BLaER1 treated with 17β-estradiol and CSF1 and Interleukin-3, amounts not matched to agents 10 nM and 100 nM (cell line): ENCODE measurements at regions not wholly inside any gene's neighbourhood (a gene's known extent, or its start where the extent isn't known, plus 50 kb on each side); places are given as distances from the start of the nearest gene placed in this dataset.

Source experiments
- H3K27ac ChIP-seq, 11 experiments: shearing (Covaris generic); formaldehyde crosslinking; 2 replicates each; pipeline ENCODE4 v1.8.1; 2022
- H3K27me3 ChIP-seq, 11 experiments: shearing (Covaris generic); formaldehyde crosslinking; 2 replicates each; pipeline ENCODE4 v1.8.1; 2022
- H3K36me3 ChIP-seq, 11 experiments: shearing (Covaris generic); formaldehyde crosslinking; 2 replicates each; pipeline ENCODE4 v1.8.1; 2022
- H3K4me1 ChIP-seq, 10 experiments: shearing (Covaris generic); formaldehyde crosslinking; 2 replicates each; pipeline ENCODE4 v1.8.1; 2022
- H3K4me2 ChIP-seq, 11 experiments: shearing (Covaris generic); formaldehyde crosslinking; 2 replicates each; pipeline ENCODE4 v1.8.1; 2022
- H3K4me3 ChIP-seq, 10 experiments: shearing (Covaris generic); formaldehyde crosslinking; 2 replicates each; pipeline ENCODE4 v1.8.1; 2022
- H3K9ac ChIP-seq, 11 experiments: shearing (Covaris generic); formaldehyde crosslinking; 2 replicates each; pipeline ENCODE4 v1.8.1; 2022
- H3K9me3 ChIP-seq, 11 experiments: shearing (Covaris generic); formaldehyde crosslinking; replicated peaks in 1 of 11; 2 replicates each; pipeline ENCODE4 v1.8.1; 2022
- H4K20me1 ChIP-seq, 11 experiments: shearing (Covaris generic); formaldehyde crosslinking; 2 replicates each; pipeline ENCODE4 v1.8.1; 2022
- Cebpa-rat ChIP-seq, 11 experiments: shearing (Covaris generic); IDR thresholded peaks; 2 replicates each; pipeline ENCODE4 v1.8.1; 2022

DNA sequence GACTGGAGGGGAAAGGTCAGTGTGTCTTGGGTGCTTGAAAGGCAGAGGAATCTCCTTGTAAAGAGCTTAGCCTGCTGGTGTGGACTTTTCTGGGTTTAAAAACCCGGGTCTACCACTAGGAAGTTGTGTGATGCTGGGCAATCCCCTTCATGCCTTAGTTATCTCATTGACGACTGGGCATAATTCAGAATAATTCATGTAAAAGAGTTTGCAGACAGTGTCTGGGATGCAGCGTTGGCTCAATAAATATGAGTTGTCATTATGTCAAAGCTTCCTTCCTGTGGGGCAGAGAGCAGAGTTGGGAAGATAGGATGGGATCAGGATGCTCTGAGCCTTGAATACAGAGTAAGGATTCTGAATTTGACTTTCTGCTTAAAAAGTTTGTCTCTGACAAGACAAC lies 196.4 kb downstream of the ADRA2A start:
- H3K4me3 ChIP-seq, result no peak overlapping the region
- no peaks in the 10 kb centered on the region for H4K20me1 ChIP-seq
- H3K4me1 ChIP-seq, result no peaks in the 10 kb centered on the region
- no peak for TF ChIP-seq Cebpa-rat (IDR thresholded peaks at IDR 0.05)
- no peaks in the 10 kb centered on the region for H3K27me3 ChIP-seq
- no peaks in the 10 kb centered on the region for H3K36me3 ChIP-seq
- H3K4me2 ChIP-seq, result no peak overlapping the region
- no peak overlapping the region for H3K27ac ChIP-seq
- H3K9me3 ChIP-seq, result no peaks in the 10 kb centered on the region
- H3K9ac ChIP-seq, result no peak overlapping the region

- Histone ChIP-seq H4K20me1 (no peaks in the 10 kb centered on the region), H3K9ac (no peak overlapping the region), H3K36me3 (no peaks in the 10 kb centered on the region), H3K4me3 (no peak overlapping the region), H3K9me3 (no peaks in the 10 kb centered on the region), H3K27ac (no peak overlapping the region), H3K4me1 (no peaks in the 10 kb centered on the region), H3K27me3 (no peaks in the 10 kb centered on the region), H3K4me2 (no peak overlapping the region)
- TF ChIP-seq Cebpa-rat (IDR thresholded peaks at IDR 0.05), result no peak
These were observed 196.8 kb downstream of the ADRA2A start for GRCh38 chr10:111273635-111274034.

DNA sequence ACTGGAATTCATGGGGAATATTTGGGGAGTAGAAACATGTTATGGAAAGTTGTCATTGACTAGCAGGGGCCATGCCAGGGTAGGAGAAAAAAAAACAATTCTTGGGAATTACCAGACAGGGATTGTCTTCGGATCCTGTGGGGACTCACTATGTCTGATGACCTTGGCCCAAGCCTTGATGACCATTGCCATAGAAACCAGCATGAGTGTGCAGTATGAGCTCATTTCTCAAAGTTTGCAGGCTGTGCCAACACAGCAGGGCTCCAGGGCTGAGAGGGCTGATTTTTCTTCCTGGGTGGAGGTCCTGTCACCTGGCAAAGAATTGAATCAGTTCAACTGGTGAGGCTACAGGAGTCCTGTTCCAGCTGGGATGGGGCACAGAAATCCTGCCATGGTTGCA lies 198.3 kb downstream of the ADRA2A start:
- Histone ChIP-seq H3K9me3 (no peaks in the 10 kb centered on the region), H3K9ac (no peak overlapping the region), H3K4me1 (no peaks in the 10 kb centered on the region), H4K20me1 (no peaks in the 10 kb centered on the region), H3K4me2 (no peak overlapping the region), H3K4me3 (no peak overlapping the region), H3K27ac (no peak overlapping the region), H3K36me3 (no peaks in the 10 kb centered on the region), H3K27me3 (no peaks in the 10 kb centered on the region)
- TF ChIP-seq Cebpa-rat (IDR thresholded peaks at IDR 0.05), result no peak

GRCh38 chr10:111277661-111278060 lies 200.8 kb downstream of the ADRA2A start:
- no peak overlapping the region for H3K4me3 ChIP-seq
- no peak overlapping the region for H3K4me2 ChIP-seq
- H4K20me1 ChIP-seq, result no peaks in the 10 kb centered on the region
- H3K9me3 ChIP-seq, result no peaks in the 10 kb centered on the region
- no peak for TF ChIP-seq Cebpa-rat (IDR thresholded peaks at IDR 0.05)
- H3K27ac ChIP-seq, result no peak overlapping the region
- H3K4me1 ChIP-seq, result no peaks in the 10 kb centered on the region
- no peak overlapping the region for H3K9ac ChIP-seq
- no peaks in the 10 kb centered on the region for H3K27me3 ChIP-seq
- H3K36me3 ChIP-seq, result no peaks in the 10 kb centered on the region

DNA sequence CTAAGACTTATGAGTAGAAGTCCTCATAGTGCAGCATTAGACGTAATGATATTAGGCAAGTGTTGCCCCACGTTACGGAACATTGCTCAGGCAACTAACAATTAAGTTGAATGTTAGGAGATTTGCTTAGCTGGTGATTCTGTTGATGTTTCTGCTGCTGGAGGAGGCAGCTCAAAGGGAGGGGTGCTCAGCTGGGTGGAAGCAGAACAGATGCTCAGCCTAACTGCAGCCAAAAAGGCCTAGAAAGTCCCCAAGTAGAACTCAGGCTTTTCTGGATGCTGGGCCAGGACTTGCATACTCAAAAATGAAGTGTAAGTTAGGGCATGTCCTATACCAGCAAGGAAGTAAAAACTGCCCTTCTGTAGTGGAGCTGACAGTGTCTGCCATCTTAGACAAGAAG lies 201.4 kb downstream of the ADRA2A start:
- H3K4me3 ChIP-seq, result no peak overlapping the region
- no peak overlapping the region for H3K4me2 ChIP-seq
- H4K20me1 ChIP-seq, result no peaks in the 10 kb centered on the region
- H3K9ac ChIP-seq, result no peak overlapping the region
- H3K27ac ChIP-seq, result no peak overlapping the region
- no peaks in the 10 kb centered on the region for H3K9me3 ChIP-seq
- H3K4me1 ChIP-seq, result no peaks in the 10 kb centered on the region
- H3K36me3 ChIP-seq, result no peaks in the 10 kb centered on the region
- TF ChIP-seq Cebpa-rat (IDR thresholded peaks at IDR 0.05), result no peak
- H3K27me3 ChIP-seq, result no peaks in the 10 kb centered on the region

GRCh38 chr10:111281516-111281915 lies 204.7 kb downstream of the ADRA2A start:
- Histone ChIP-seq H3K9me3 (no peaks in the 10 kb centered on the region), H3K27me3 (no peaks in the 10 kb centered on the region), H3K27ac (no peak overlapping the region), H4K20me1 (no peaks in the 10 kb centered on the region), H3K4me2 (no peak overlapping the region), H3K9ac (no peak overlapping the region), H3K4me3 (no peak overlapping the region), H3K4me1 (no peaks in the 10 kb centered on the region), H3K36me3 (no peaks in the 10 kb centered on the region)
- TF ChIP-seq Cebpa-rat (IDR thresholded peaks at IDR 0.05), result no peak

DNA sequence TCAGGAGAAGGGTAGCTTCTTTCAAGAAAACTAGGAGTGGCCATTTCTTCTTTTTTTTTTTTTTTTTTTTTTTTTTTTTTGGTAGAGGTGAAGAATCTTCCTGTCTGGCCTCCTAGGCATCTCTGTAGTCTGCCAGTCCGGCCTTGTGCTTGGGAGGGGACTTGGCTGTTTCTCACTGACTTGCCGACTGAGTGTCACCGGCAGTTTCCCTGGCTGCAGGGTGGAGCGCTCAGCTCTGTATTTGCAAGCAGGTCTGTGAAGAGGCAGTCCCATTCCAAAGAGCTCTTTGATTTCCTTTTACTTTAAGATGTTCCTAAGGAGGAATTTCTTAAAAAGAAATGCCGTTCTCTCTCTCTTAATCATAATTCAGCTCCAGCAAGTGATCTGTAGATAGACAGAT lies 212.6 kb downstream of the ADRA2A start:
- Histone ChIP-seq H3K4me2 (no peak overlapping the region), H3K27ac (no peak overlapping the region), H3K9ac (no peak overlapping the region), H4K20me1 (no peaks in the 10 kb centered on the region), H3K9me3 (no peaks in the 10 kb centered on the region), H3K4me3 (no peak overlapping the region), H3K4me1 (no peaks in the 10 kb centered on the region), H3K36me3 (no peaks in the 10 kb centered on the region), H3K27me3 (no peaks in the 10 kb centered on the region)
- no peak for TF ChIP-seq Cebpa-rat (IDR thresholded peaks at IDR 0.05)

GRCh38 chr10:111290649-111291048 lies 213.8 kb downstream of the ADRA2A start:
- no peaks in the 10 kb centered on the region for H3K27me3 ChIP-seq

DNA sequence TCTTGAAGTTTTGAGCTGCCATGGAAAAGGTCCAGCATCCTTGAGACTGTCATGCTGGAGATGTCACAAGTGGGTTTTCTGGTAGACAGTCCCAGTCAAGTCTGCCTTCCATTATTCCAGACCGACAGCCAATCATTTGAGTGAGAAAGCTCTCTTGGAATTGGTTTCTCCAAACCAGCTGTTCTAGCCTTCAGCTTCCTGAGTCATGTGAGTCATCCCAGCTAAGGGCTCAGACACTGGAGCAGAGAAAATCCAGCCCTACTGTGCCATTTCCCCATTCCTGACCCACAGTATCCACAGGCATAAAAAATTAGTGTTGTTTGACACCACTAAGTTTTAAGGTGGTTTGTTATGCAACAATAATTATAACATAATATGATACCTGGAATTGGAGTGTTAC lies 219.0 kb downstream of the ADRA2A start:
- no peaks in the 10 kb centered on the region for H3K36me3 ChIP-seq
- no peak for TF ChIP-seq Cebpa-rat (IDR thresholded peaks at IDR 0.05)
- no peak overlapping the region for H3K9ac ChIP-seq
- H3K4me3 ChIP-seq, result no peak overlapping the region
- H3K9me3 ChIP-seq, result no peaks in the 10 kb centered on the region
- H3K27ac ChIP-seq, result no peak overlapping the region
- no peaks in the 10 kb centered on the region for H3K27me3 ChIP-seq
- peaks cover 0 to 8% (median 0%) of the 10 kb centered on the region in 10 experiments; a peak in 1 of 20 replicates for H3K4me1 ChIP-seq
- no peak overlapping the region for H3K4me2 ChIP-seq
- no peaks in the 10 kb centered on the region for H4K20me1 ChIP-seq

More at GRCh38 chr10:111290649-111291048, 213.8 kb downstream of the ADRA2A start:
- Histone ChIP-seq H3K27ac (no peak overlapping the region), H3K9me3 (no peaks in the 10 kb centered on the region), H3K9ac (no peak overlapping the region), H3K4me3 (no peak overlapping the region), H3K4me1 (no peaks in the 10 kb centered on the region), H4K20me1 (no peaks in the 10 kb centered on the region), H3K36me3 (no peaks in the 10 kb centered on the region), H3K4me2 (no peak overlapping the region)
- no peak for TF ChIP-seq Cebpa-rat (IDR thresholded peaks at IDR 0.05)

GRCh38 chr10:111297351-111297848 lies 220.6 kb downstream of the ADRA2A start:
- Histone ChIP-seq H3K4me2 (peak overlapping the region in 1 of 11 experiments; percentile 12; a peak in 1 of 22 replicates), H3K9me3 (peaks cover 0 to 10% (median 0%) of the 10 kb centered on the region in 11 experiments; a peak in 4 of 22 replicates), H3K9ac (no peak overlapping the region), H3K4me3 (no peak overlapping the region), H3K36me3 (no peaks in the 10 kb centered on the region), H3K27ac (no peak overlapping the region), H3K4me1 (peaks cover 0 to 8% (median 0%) of the 10 kb centered on the region in 10 experiments; a peak in 1 of 20 replicates), H4K20me1 (no peaks in the 10 kb centered on the region), H3K27me3 (no peaks in the 10 kb centered on the region)
- no peak for TF ChIP-seq Cebpa-rat (IDR thresholded peaks at IDR 0.05)
